ENCODE measurements at regions not wholly inside any gene's neighbourhood (a gene's known extent, or its start where the extent isn't known, plus 50 kb on each side); places are given as distances from the start of the nearest gene placed in this dataset.
"Not testable (repeated sequence)": the region's sequence is repeated elsewhere in the genome, so short reads cannot be mapped to it uniquely, and the experiment has no call there.

DNA sequence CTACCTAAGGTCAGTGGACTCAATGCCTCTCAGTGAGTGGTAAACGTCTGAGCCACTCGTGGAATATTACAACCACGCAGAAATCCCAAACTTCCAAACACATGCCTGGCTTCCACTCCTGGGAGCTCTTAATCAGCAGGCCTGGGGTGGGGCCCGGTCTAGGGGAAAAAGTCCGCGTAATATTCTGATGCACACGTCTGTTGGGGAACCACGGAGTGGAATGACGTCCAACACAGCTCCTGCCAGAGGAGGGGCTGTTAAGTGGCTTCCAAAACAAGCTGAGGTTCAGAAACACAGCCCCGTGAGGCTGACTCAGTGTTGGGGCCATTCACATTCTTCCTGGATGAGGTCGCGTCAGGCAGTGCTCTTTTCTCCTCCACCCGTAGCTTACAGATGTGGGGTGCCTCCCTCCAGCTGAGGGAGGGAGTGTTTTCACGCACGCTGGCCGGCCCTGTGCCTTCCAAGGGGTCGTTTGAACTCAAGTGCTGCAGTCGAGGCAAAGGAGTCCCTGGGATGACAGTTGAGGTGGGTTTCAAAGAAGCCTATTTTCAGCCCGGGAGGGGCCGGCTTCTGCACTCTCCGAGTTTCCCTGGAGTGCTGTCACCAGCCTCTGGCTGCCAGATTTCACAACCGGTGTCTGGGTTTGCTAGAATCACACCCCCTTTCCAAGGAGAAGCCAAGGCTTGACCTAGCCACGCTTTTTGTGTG is 73.1 kb downstream of the ACKR3 start:
- intact Hi-C loops (cut with micrococcal nuclease): loop anchor here (1.0 to 5.0 kb wide), 6 partner anchors 50 to 384 kb away; no protein-coding TSS in a partner anchor
- BruUV-seq (replicated peaks): no TSS peak
- H3K4me3 Mint-ChIP-seq (ENCODE audit: unreplicated experiment): peak overlapping the region; percentile 52
- CTCF ChIA-PET: interaction anchor here (0.6 to 1.0 kb wide), 4 partner anchors 23 to 61 kb away, joined by 3 to 4 read pairs (median 4); no protein-coding TSS in a partner anchor
- TF ChIP-seq, protein P1, sequence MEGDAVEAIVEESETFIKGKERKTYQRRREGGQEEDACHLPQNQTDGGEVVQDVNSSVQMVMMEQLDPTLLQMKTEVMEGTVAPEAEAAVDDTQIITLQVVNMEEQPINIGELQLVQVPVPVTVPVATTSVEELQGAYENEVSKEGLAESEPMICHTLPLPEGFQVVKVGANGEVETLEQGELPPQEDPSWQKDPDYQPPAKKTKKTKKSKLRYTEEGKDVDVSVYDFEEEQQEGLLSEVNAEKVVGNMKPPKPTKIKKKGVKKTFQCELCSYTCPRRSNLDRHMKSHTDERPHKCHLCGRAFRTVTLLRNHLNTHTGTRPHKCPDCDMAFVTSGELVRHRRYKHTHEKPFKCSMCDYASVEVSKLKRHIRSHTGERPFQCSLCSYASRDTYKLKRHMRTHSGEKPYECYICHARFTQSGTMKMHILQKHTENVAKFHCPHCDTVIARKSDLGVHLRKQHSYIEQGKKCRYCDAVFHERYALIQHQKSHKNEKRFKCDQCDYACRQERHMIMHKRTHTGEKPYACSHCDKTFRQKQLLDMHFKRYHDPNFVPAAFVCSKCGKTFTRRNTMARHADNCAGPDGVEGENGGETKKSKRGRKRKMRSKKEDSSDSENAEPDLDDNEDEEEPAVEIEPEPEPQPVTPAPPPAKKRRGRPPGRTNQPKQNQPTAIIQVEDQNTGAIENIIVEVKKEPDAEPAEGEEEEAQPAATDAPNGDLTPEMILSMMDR (IDR thresholded peaks at IDR 0.05; ENCODE audit: unreplicated experiment): no peak
- peak overlapping the region; percentile 91 for H3K27ac Mint-ChIP-seq (ENCODE audit: low read depth, unreplicated experiment)
- H3K27me3 Mint-ChIP-seq (ENCODE audit: insufficient read depth, unreplicated experiment): no peaks in the 10 kb centered on the region
- peak; percentile 85 for DNase-seq (ENCODE audit: unreplicated experiment)
- H3K4me1 Mint-ChIP-seq (ENCODE audit: insufficient read depth, unreplicated experiment): peaks cover 23% of the 10 kb centered on the region
- H3K36me3 Mint-ChIP-seq (ENCODE audit: insufficient read depth, unreplicated experiment): no peaks in the 10 kb centered on the region
- no peaks in the 10 kb centered on the region for H3K9me3 Mint-ChIP-seq (ENCODE audit: unreplicated experiment)
- POLR2A ChIA-PET: interaction anchor here (0.6 to 2.0 kb wide), 18 partner anchors 11 to 1031 kb away, joined by 3 to 12 read pairs (median 5); no protein-coding TSS in a partner anchor

DNA sequence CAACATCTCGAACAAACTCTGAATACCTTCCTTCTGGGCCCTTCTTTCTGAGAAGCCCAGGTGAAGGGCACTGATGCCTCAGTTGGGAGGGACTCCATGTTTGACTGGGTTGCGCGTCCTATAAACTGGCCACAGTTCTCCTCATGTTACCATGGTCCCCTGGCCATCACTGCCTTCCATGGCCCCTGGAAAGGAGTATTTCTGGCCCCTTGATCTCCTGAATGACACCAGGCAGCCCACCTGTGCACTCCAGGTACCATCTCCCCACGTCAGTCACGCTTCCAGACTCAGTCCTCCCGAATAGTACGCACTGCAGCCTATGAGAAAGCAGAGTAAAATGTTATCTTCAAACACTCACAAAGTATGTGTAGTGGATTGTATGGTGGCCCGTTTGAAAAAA is 73.9 kb downstream of the ACKR3 start:
- Mint-ChIP-seq H3K27ac (ENCODE audit: low read depth, unreplicated experiment) (peak overlapping the region; percentile 91), H3K27me3 (ENCODE audit: insufficient read depth, unreplicated experiment) (no peaks in the 10 kb centered on the region)
- POLR2A ChIA-PET: interaction anchor here (1.3 to 2.0 kb wide), 8 partner anchors 17 to 126 kb away, joined by 3 to 12 read pairs (median 8); no protein-coding TSS in a partner anchor

DNA sequence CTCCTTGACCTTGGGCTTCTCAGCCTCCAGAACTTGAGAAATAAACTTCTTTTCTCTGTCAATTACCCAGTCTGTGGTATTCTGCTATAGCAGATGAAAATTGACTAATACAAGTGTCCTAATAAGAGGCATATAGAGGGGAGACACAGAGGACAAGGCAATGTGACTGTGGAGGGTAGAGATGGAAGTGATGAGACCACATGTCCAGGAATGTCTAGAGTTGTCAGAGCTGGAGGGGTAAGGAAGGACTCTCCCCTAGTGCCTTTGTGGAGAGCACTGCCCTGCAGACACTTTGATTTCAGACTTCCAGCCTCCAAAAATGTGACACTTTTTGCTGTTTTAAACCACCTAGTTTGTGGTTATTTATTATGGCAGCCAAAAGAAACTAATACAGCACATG is 74.4 kb downstream of the ACKR3 start:
- Mint-ChIP-seq H3K4me3 (ENCODE audit: unreplicated experiment) (peak overlapping the region; percentile 44), H3K4me1 (ENCODE audit: insufficient read depth, unreplicated experiment) (peaks cover 23% of the 10 kb centered on the region), H3K27ac (ENCODE audit: low read depth, unreplicated experiment) (peak overlapping the region; percentile 91), H3K27me3 (ENCODE audit: insufficient read depth, unreplicated experiment) (no peaks in the 10 kb centered on the region), H3K36me3 (ENCODE audit: insufficient read depth, unreplicated experiment) (no peaks in the 10 kb centered on the region), H3K9me3 (ENCODE audit: unreplicated experiment) (no peaks in the 10 kb centered on the region)
- ChIA-PET POLR2A (interaction anchor here (2.0 kb wide), 1 partner anchor 102 kb away, joined by 12 read pairs; no protein-coding TSS in a partner anchor), CTCF (no interaction called here)
- no TSS peak for BruUV-seq (replicated peaks)
- intact Hi-C loops (cut with micrococcal nuclease): loop anchor here (5.0 kb wide), 1 partner anchor 48 kb away; no protein-coding TSS in a partner anchor
- TF ChIP-seq, protein P1 (IDR thresholded peaks at IDR 0.05; ENCODE audit: unreplicated experiment): no peak
- no peak for DNase-seq (ENCODE audit: unreplicated experiment)

More for the DNA sequence above, 73.9 kb downstream of the ACKR3 start:
- no TSS peak for BruUV-seq (replicated peaks)
- Mint-ChIP-seq H3K9me3 (ENCODE audit: unreplicated experiment) (no peaks in the 10 kb centered on the region), H3K4me3 (ENCODE audit: unreplicated experiment) (peak overlapping the region; percentile 44), H3K4me1 (ENCODE audit: insufficient read depth, unreplicated experiment) (peaks cover 23% of the 10 kb centered on the region), H3K36me3 (ENCODE audit: insufficient read depth, unreplicated experiment) (no peaks in the 10 kb centered on the region)
- no peak for DNase-seq (ENCODE audit: unreplicated experiment)
- TF ChIP-seq, protein P1 (IDR thresholded peaks at IDR 0.05; ENCODE audit: unreplicated experiment): no peak
- CTCF ChIA-PET: interaction anchor here (0.7 to 1.0 kb wide), 2 partner anchors 36 to 60 kb away, joined by 3 to 4 read pairs; no protein-coding TSS in a partner anchor
- intact Hi-C loops (cut with micrococcal nuclease): loop anchor here (2.0 to 5.0 kb wide), 5 partner anchors 49 to 383 kb away; no protein-coding TSS in a partner anchor

DNA sequence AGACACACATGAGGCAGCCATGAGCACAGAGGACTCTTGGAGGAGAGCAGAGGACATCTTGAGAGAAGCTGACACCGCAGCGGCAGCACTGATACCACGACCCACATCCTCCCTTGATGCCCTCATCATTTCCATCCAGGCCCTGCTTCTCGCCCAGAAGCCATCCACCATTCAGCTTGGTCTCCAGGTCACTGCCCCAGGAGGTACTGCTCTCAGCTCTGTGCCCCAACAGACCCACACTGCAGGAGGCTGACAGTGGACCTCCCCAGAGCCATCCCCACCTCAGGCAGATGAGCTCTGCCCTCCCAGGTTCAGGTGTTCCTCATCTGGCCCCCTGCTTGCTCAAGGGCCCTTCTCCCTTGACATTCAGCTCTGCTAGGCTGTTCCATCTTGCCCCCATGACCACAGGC is 74.9 kb downstream of the ACKR3 start:
- ChIA-PET CTCF (interaction anchor here (0.7 kb wide), 1 partner anchor 132 kb away, joined by 3 read pairs; no protein-coding TSS in a partner anchor), POLR2A (no interaction called here)
- Mint-ChIP-seq H3K9me3 (ENCODE audit: unreplicated experiment) (no peaks in the 10 kb centered on the region), H3K4me1 (ENCODE audit: insufficient read depth, unreplicated experiment) (peaks cover 23% of the 10 kb centered on the region), H3K36me3 (ENCODE audit: insufficient read depth, unreplicated experiment) (no peaks in the 10 kb centered on the region), H3K27me3 (ENCODE audit: insufficient read depth, unreplicated experiment) (no peaks in the 10 kb centered on the region), H3K27ac (ENCODE audit: low read depth, unreplicated experiment) (peak overlapping the region; percentile 91), H3K4me3 (ENCODE audit: unreplicated experiment) (no peak overlapping the region)
- TF ChIP-seq, protein P1 (IDR thresholded peaks at IDR 0.05; ENCODE audit: unreplicated experiment): no peak
- intact Hi-C loops (cut with micrococcal nuclease): loop anchor here (5.0 kb wide), 1 partner anchor 48 kb away; no protein-coding TSS in a partner anchor
- BruUV-seq (replicated peaks): no TSS peak
- DNase-seq (ENCODE audit: unreplicated experiment): no peak

DNA sequence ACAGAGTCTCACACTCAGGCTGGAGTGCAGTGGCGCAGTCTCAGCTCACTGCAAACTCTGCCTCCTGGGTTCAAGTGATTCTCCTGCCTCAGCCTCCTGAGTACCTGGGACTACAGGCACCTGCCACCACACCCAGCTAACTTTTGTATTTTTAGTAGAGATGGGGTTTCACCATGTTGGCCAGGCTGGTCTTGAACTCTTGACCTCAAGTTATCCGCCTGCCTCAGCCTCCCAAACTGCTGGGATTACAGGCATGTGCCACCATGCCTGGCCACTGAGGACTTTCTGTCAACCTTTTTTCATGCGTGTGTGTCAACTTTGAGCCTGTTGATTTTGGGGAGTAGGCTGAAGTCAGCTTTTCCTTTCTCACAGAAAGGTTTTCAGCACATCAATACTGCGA is 75.5 kb downstream of the ACKR3 start:
- H3K36me3 Mint-ChIP-seq (ENCODE audit: insufficient read depth, unreplicated experiment); BruUV-seq (replicated peaks); CTCF ChIA-PET; H3K27ac Mint-ChIP-seq (ENCODE audit: low read depth, unreplicated experiment); H3K27me3 Mint-ChIP-seq (ENCODE audit: insufficient read depth, unreplicated experiment); H3K4me3 Mint-ChIP-seq (ENCODE audit: unreplicated experiment); intact Hi-C loops (cut with micrococcal nuclease); H3K9me3 Mint-ChIP-seq (ENCODE audit: unreplicated experiment); DNase-seq (ENCODE audit: unreplicated experiment); POLR2A ChIA-PET: not testable (repeated sequence)
- peaks cover 23% of the 10 kb centered on the region for H3K4me1 Mint-ChIP-seq (ENCODE audit: insufficient read depth, unreplicated experiment)

Measured in MCF 10A (cell line).